ENCODE measurements at regions not wholly inside any gene's neighbourhood (a gene's known extent, or its start where the extent isn't known, plus 50 kb on each side); places are given as distances from the start of the nearest gene placed in this dataset.

- H2AFZ ChIP-seq (ENCODE audit: low read length), result no peak overlapping the region
- POLR2A ChIA-PET, result interaction anchor here (0.5 to 1.2 kb wide), 2 partner anchors 13 to 477 kb away, joined by 3 to 4 read pairs; no protein-coding TSS in a partner anchor
- no peaks in the 10 kb centered on the region for H3K4me1 ChIP-seq (ENCODE audit: insufficient read depth, low read length, poor library complexity, severe bottlenecking)
- H3K4me2 ChIP-seq (ENCODE audit: low read length), result no peak overlapping the region
- CTCF ChIA-PET (ENCODE audit: unreplicated experiment), result no interaction called here
- intact Hi-C loops (cut with micrococcal nuclease; ENCODE audit: unreplicated experiment), result no loop called here
- no peaks in the 10 kb centered on the region for H3K36me3 ChIP-seq (ENCODE audit: insufficient read depth, low read length)
- H3K4me3 ChIP-seq (ENCODE audit: low read depth, low read length, poor library complexity, severe bottlenecking), result no peak overlapping the region
- no TSS peak for BruUV-seq (replicated peaks)
- no peaks in the 10 kb centered on the region for H4K20me1 ChIP-seq (ENCODE audit: insufficient read depth, low read length)
- no peak for DNase-seq (ENCODE audit: low spot score)
- no peak overlapping the region for H3K27ac ChIP-seq (ENCODE audit: low read depth, low read length, poor library complexity, severe bottlenecking)
- no peaks in the 10 kb centered on the region for H3K9me2 ChIP-seq (ENCODE audit: insufficient read depth, low read length)
- TF ChIP-seq EZH2phosphoT487 (IDR thresholded peaks at IDR 0.05; ENCODE audit: borderline replicate concordance, low read depth, low read length), result no peak
- TF ChIP-seq CTCF (conservative IDR thresholded peaks at IDR 0.05; ENCODE audit: low read length), result no peak
- H3K79me2 ChIP-seq (ENCODE audit: insufficient read depth, low read depth, low read length), result no peaks in the 10 kb centered on the region
- H3K9me3 ChIP-seq (ENCODE audit: low read length), result no peaks in the 10 kb centered on the region
Observed at GRCh38 chr9:99678566-99678965, 143.1 kb upstream of the NR4A3 start.

DNA sequence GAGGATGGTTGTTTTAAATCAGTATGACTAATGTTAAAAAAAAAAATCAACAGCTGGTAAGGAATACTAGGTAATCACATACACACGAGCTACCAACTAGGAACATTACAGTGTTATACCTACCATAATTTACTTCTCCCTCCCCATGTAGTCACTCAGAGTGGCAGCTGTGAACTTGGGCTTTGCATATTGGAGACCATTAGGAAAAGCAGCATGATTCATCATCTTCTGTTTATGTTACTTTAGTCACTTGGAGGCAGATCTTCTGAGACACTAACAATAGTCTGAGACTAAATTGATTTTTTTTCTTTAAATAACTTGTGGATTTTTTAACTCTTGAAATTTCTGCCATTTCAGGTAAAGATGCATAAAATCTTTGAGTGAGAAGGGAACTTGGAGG, 141.5 kb upstream of the NR4A3 start:
- intact Hi-C loops (cut with micrococcal nuclease; ENCODE audit: unreplicated experiment), result no loop called here
- Histone ChIP-seq H3K79me2 (ENCODE audit: insufficient read depth, low read depth, low read length) (no peaks in the 10 kb centered on the region), H3K4me3 (ENCODE audit: low read depth, low read length, poor library complexity, severe bottlenecking) (no peak overlapping the region), H4K20me1 (ENCODE audit: insufficient read depth, low read length) (no peaks in the 10 kb centered on the region), H3K27ac (ENCODE audit: low read depth, low read length, poor library complexity, severe bottlenecking) (no peak overlapping the region), H3K36me3 (ENCODE audit: insufficient read depth, low read length) (no peaks in the 10 kb centered on the region), H3K4me1 (ENCODE audit: insufficient read depth, low read length, poor library complexity, severe bottlenecking) (no peaks in the 10 kb centered on the region), H3K9me2 (ENCODE audit: insufficient read depth, low read length) (no peaks in the 10 kb centered on the region), H3K4me2 (ENCODE audit: low read length) (no peak overlapping the region), H3K9me3 (ENCODE audit: low read length) (no peaks in the 10 kb centered on the region), H2AFZ (ENCODE audit: low read length) (no peak overlapping the region)
- ChIA-PET POLR2A (interaction anchor here (0.6 to 1.4 kb wide), 3 partner anchors 11 to 14 kb away, joined by 3 read pairs; no protein-coding TSS in a partner anchor), CTCF (ENCODE audit: unreplicated experiment) (interaction anchor here (0.5 kb wide), 1 partner anchor 113 kb away, joined by 3 read pairs; no protein-coding TSS in a partner anchor)
- DNase-seq (ENCODE audit: low spot score), result no peak
- no peak for TF ChIP-seq EZH2phosphoT487 (IDR thresholded peaks at IDR 0.05; ENCODE audit: borderline replicate concordance, low read depth, low read length)
- no peak for TF ChIP-seq CTCF (conservative IDR thresholded peaks at IDR 0.05; ENCODE audit: low read length)
- no TSS peak for BruUV-seq (replicated peaks)

DNA sequence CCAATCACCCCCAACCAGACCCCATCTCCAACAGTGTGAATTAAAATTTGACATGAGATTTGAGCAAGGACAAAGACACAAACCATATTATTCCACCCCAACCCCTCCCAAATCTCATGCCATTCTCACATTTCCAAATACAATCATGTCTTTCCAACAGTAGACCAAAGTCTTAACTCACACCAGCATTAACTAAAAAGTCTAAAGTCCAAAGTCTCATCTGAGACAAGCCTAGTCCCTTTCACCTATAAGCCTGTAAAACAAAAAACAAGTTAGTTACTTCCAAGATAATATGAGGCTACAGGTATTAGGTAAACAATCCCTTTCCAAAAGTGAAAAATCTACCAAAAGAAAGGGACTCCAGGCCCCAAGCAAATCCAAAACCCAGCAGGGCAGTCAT, 140.6 kb upstream of the NR4A3 start:
- intact Hi-C loops (cut with micrococcal nuclease; ENCODE audit: unreplicated experiment), result no loop called here
- no TSS peak for BruUV-seq (replicated peaks)
- Histone ChIP-seq H3K36me3 (ENCODE audit: insufficient read depth, low read length) (no peaks in the 10 kb centered on the region), H3K9me2 (ENCODE audit: insufficient read depth, low read length) (no peaks in the 10 kb centered on the region), H3K9me3 (ENCODE audit: low read length) (no peaks in the 10 kb centered on the region), H3K4me2 (ENCODE audit: low read length) (no peak overlapping the region), H3K4me3 (ENCODE audit: low read depth, low read length, poor library complexity, severe bottlenecking) (no peak overlapping the region), H2AFZ (ENCODE audit: low read length) (no peak overlapping the region), H3K27ac (ENCODE audit: low read depth, low read length, poor library complexity, severe bottlenecking) (no peak overlapping the region), H4K20me1 (ENCODE audit: insufficient read depth, low read length) (no peaks in the 10 kb centered on the region), H3K4me1 (ENCODE audit: insufficient read depth, low read length, poor library complexity, severe bottlenecking) (no peaks in the 10 kb centered on the region), H3K79me2 (ENCODE audit: insufficient read depth, low read depth, low read length) (no peaks in the 10 kb centered on the region)
- no peak for DNase-seq (ENCODE audit: low spot score)
- POLR2A ChIA-PET, result interaction anchor here (0.7 to 1.4 kb wide), 2 partner anchors 10 to 219 kb away, joined by 3 read pairs; no protein-coding TSS in a partner anchor
- CTCF ChIA-PET (ENCODE audit: unreplicated experiment), result no interaction called here
- TF ChIP-seq EZH2phosphoT487 (IDR thresholded peaks at IDR 0.05; ENCODE audit: borderline replicate concordance, low read depth, low read length) (no peak), CTCF (conservative IDR thresholded peaks at IDR 0.05; ENCODE audit: low read length) (no peak)
